D721Med (cell line): ENCODE measurements at regions not wholly inside any gene's neighbourhood (a gene's known extent, or its start where the extent isn't known, plus 50 kb on each side); places are given as distances from the start of the nearest gene placed in this dataset.

Experiments
- DNase-seq: peaks from one replicate; pipeline ENCODE4 v3.0.0; 2011; ENCODE audit warnings: low spot score; ENCODE audit not compliant: insufficient read length
- FAIRE-seq: peaks from 2 replicates; lab custom pipeline; 2011; peaks lifted over from hg19 to GRCh38; lab: Jason Lieb, UNC
- CTCF ChIP-seq: IDR thresholded peaks from 2 replicates; pipeline ENCODE4 v1.5.1; 2012; ENCODE audit warnings: mild to moderate bottlenecking, control low read depth; ENCODE audit not compliant: insufficient read depth; ENCODE audit errors: missing control alignments

- no peak for FAIRE-seq
- TF ChIP-seq CTCF: no peak
- DNase-seq: no peak
These were observed 433.6 kb downstream of the HAPSTR1 start for GRCh38 chr16:9525037-9525436.

GRCh38 chr16:9526791-9527190 lies 435.3 kb downstream of the HAPSTR1 start:
- FAIRE-seq (no peak), DNase-seq (no peak)
- no peak for TF ChIP-seq CTCF

- no peak for TF ChIP-seq CTCF
- FAIRE-seq: no peak
- DNase-seq: no peak
These were observed 436.5 kb downstream of the HAPSTR1 start for GRCh38 chr16:9527976-9528375.

- no peak for TF ChIP-seq CTCF
- FAIRE-seq (no peak), DNase-seq (no peak)
These were observed 437.2 kb downstream of the HAPSTR1 start for GRCh38 chr16:9528511-9529079.

GRCh38 chr16:9533042-9533441 lies 441.6 kb downstream of the HAPSTR1 start:
- TF ChIP-seq CTCF: no peak
- FAIRE-seq (no peak), DNase-seq (no peak)

- DNase-seq (no peak), FAIRE-seq (no peak)
- TF ChIP-seq CTCF: no peak
These were observed 443.3 kb downstream of the HAPSTR1 start for GRCh38 chr16:9534759-9535158.

- DNase-seq (no peak), FAIRE-seq (no peak)
These were observed 445.5 kb downstream of the HAPSTR1 start for GRCh38 chr16:9536905-9537304.

More at GRCh38 chr16:9536905-9537304, 445.5 kb downstream of the HAPSTR1 start:
- no peak for TF ChIP-seq CTCF
